MCF 10A (cell line): ENCODE measurements at regions not wholly inside any gene's neighbourhood (a gene's known extent, or its start where the extent isn't known, plus 50 kb on each side); places are given as distances from the start of the nearest gene placed in this dataset.

ENCODE experiments used
- BruUV-seq: library from RNA; stranded (reverse); fragments of 400-500 nt; replicated peaks from 2 replicates; lab custom pipeline; 2021; lab: Mats Ljungman, UMichigan
- CTCF ChIA-PET: fragments of 300-600 bp; sonication (Branson Sonifier 250); formaldehyde crosslinking; extraction: SDS; loops from one replicate; lab custom pipeline; 2021; ENCODE audit warnings: antibody characterized with exemption, inconsistent platforms; lab: Yijun Ruan, JAX
- POLR2A ChIA-PET: fragments of 300-600, 350-650 bp; sonication (Branson Sonifier 250); formaldehyde crosslinking; extraction: SDS; loops from one replicate; lab custom pipeline; 2020; ENCODE audit warnings: antibody characterized with exemption, inconsistent platforms; lab: Yijun Ruan, JAX
- DNase-seq: peaks from one replicate; pipeline ENCODE4 v3.0.0-alpha.2; 2018; ENCODE audit not compliant: unreplicated experiment
- H3K27ac Mint-ChIP-seq: one replicate; pipeline ENCODE4 v1.8.0; 2022; ENCODE audit warnings: mild to moderate bottlenecking, low read depth, mixed read lengths; ENCODE audit not compliant: unreplicated experiment
- H3K27me3 Mint-ChIP-seq: one replicate; pipeline ENCODE4 v1.8.0; 2022; ENCODE audit warnings: mixed read lengths; ENCODE audit not compliant: insufficient read depth, unreplicated experiment
- H3K36me3 Mint-ChIP-seq: one replicate; pipeline ENCODE4 v1.8.0; 2022; ENCODE audit warnings: mild to moderate bottlenecking, moderate library complexity, mixed read lengths; ENCODE audit not compliant: insufficient read depth, unreplicated experiment
- H3K4me1 Mint-ChIP-seq: one replicate; pipeline ENCODE4 v1.8.0; 2022; ENCODE audit warnings: mixed read lengths; ENCODE audit not compliant: insufficient read depth, unreplicated experiment
- H3K4me3 Mint-ChIP-seq: one replicate; pipeline ENCODE4 v1.8.0; 2022; ENCODE audit warnings: mild to moderate bottlenecking, moderate library complexity, mixed read lengths; ENCODE audit not compliant: unreplicated experiment
- H3K9me3 Mint-ChIP-seq: one replicate; pipeline ENCODE4 v1.8.0; 2022; ENCODE audit warnings: mixed read lengths; ENCODE audit not compliant: unreplicated experiment
- CTCF ChIP-seq: fragments of 200-600 bp; IDR thresholded peaks from one replicate; pipeline ENCODE4 v1.8.0; 2022; ENCODE audit warnings: antibody characterized with exemption, mild to moderate bottlenecking; ENCODE audit not compliant: unreplicated experiment
- intact Hi-C: fragments of 100-400 bp; cut with micrococcal nuclease; formaldehyde crosslinking; loops from 2 replicates; pipeline ENCODE4 v1.14.1; 2022

GRCh38 chr3:14288833-14289451 lies 110.3 kb downstream of the LSM3 start:
- H3K4me1 Mint-ChIP-seq, result peaks cover 8% of the 10 kb centered on the region
- H3K27ac Mint-ChIP-seq, result no peak overlapping the region
- intact Hi-C loops, result no loop called here
- no peak for DNase-seq
- CTCF ChIA-PET, result interaction anchor here (0.6 to 1.1 kb wide), 6 partner anchors 28 to 239 kb away, joined by 3 to 8 read pairs (median 4); no protein-coding TSS in a partner anchor
- no peaks in the 10 kb centered on the region for H3K36me3 Mint-ChIP-seq
- no peak overlapping the region for H3K4me3 Mint-ChIP-seq
- POLR2A ChIA-PET, result interaction anchor here (0.6 to 0.8 kb wide), 2 partner anchors 293 to 660 kb away, joined by 3 read pairs; no protein-coding TSS in a partner anchor
- BruUV-seq, result no TSS peak
- no peaks in the 10 kb centered on the region for H3K9me3 Mint-ChIP-seq
- TF ChIP-seq CTCF, result no peak
- peaks cover 16% of the 10 kb centered on the region for H3K27me3 Mint-ChIP-seq

- no peak for TF ChIP-seq CTCF
- DNase-seq, result peak; percentile 14
- BruUV-seq, result no TSS peak
- Mint-ChIP-seq H3K9me3 (no peaks in the 10 kb centered on the region), H3K4me3 (no peak overlapping the region), H3K27ac (no peak overlapping the region), H3K36me3 (no peaks in the 10 kb centered on the region), H3K27me3 (peaks cover 16% of the 10 kb centered on the region), H3K4me1 (peaks cover 8% of the 10 kb centered on the region)
- CTCF ChIA-PET, result interaction anchor here (0.5 to 1.1 kb wide), 5 partner anchors 29 to 185 kb away, joined by 3 to 8 read pairs (median 3); no protein-coding TSS in a partner anchor
- intact Hi-C loops, result no loop called here
- POLR2A ChIA-PET, result interaction anchor here (0.6 to 0.8 kb wide), 2 partner anchors 49 to 659 kb away, joined by 3 read pairs; no protein-coding TSS in a partner anchor
Measured at GRCh38 chr3:14289590-14290461, 111.2 kb downstream of the LSM3 start.

GRCh38 chr3:14290631-14291385 lies 111.6 kb upstream of the SLC6A6 start:
- Mint-ChIP-seq H3K4me3 (no peak overlapping the region), H3K4me1 (peaks cover 8% of the 10 kb centered on the region), H3K27me3 (peaks cover 16% of the 10 kb centered on the region), H3K27ac (no peak overlapping the region), H3K9me3 (no peaks in the 10 kb centered on the region), H3K36me3 (no peaks in the 10 kb centered on the region)
- POLR2A ChIA-PET, result interaction anchor here (0.6 to 1.4 kb wide), 2 partner anchors 10 to 48 kb away, joined by 3 to 4 read pairs; no protein-coding TSS in a partner anchor
- intact Hi-C loops, result no loop called here
- CTCF ChIA-PET, result no interaction called here
- TF ChIP-seq CTCF, result no peak
- no peak for DNase-seq
- no TSS peak for BruUV-seq
